Progenitor cell of endocrine pancreas (in vitro differentiated cells): ENCODE measurements at regions not wholly inside any gene's neighbourhood (a gene's known extent, or its start where the extent isn't known, plus 50 kb on each side); places are given as distances from the start of the nearest gene placed in this dataset.
"Not testable (repeated sequence)": the region's sequence is repeated elsewhere in the genome, so short reads cannot be mapped to it uniquely, and the experiment has no call there.

ENCODE experiments used
- DNase-seq: peaks from one replicate; pipeline ENCODE4 v3.0.0; 2021; ENCODE audit warnings: low spot score; ENCODE audit not compliant: unreplicated experiment
- H3K27ac Mint-ChIP-seq: 2 replicates; pipeline ENCODE4 v1.8.0; 2021; ENCODE audit warnings: mild to moderate bottlenecking, moderate library complexity, mixed read lengths
- H3K27me3 Mint-ChIP-seq: 2 replicates; pipeline ENCODE4 v1.8.0; 2021; ENCODE audit warnings: mixed read lengths
- H3K36me3 Mint-ChIP-seq: 2 replicates; pipeline ENCODE4 v1.8.0; 2022; ENCODE audit warnings: mixed read lengths; ENCODE audit not compliant: insufficient read depth
- H3K4me1 Mint-ChIP-seq: 2 replicates; pipeline ENCODE4 v1.8.0; 2021; ENCODE audit warnings: low read depth, mixed read lengths
- H3K4me3 Mint-ChIP-seq: 2 replicates; pipeline ENCODE4 v1.8.0; 2021; ENCODE audit warnings: low read depth, mild to moderate bottlenecking, moderate library complexity, mixed read lengths
- H3K9me3 Mint-ChIP-seq: 2 replicates; pipeline ENCODE4 v1.8.0; 2021; ENCODE audit warnings: low read depth, mixed read lengths
- CTCF ChIP-seq: fragments of 200-600 bp; sonication (generic); IDR thresholded peaks from one replicate; pipeline ENCODE4 v1.5.0; 2021; ENCODE audit warnings: antibody characterized with exemption, mild to moderate bottlenecking; ENCODE audit not compliant: unreplicated experiment

- Mint-ChIP-seq H3K27me3 (no peaks in the 10 kb centered on the region), H3K4me3 (no peak overlapping the region), H3K27ac (no peak overlapping the region), H3K36me3 (no peaks in the 10 kb centered on the region), H3K9me3 (no peaks in the 10 kb centered on the region), H3K4me1 (no peaks in the 10 kb centered on the region)
- DNase-seq = no peak
- TF ChIP-seq CTCF = no peak
These were observed 412.2 kb upstream of the CDH9 start for GRCh38 chr5:27450607-27451006.

- H3K9me3 Mint-ChIP-seq, H3K4me1 Mint-ChIP-seq, H3K4me3 Mint-ChIP-seq, H3K27me3 Mint-ChIP-seq, DNase-seq, H3K27ac Mint-ChIP-seq, H3K36me3 Mint-ChIP-seq: not testable (repeated sequence)
These were observed 401.0 kb upstream of the CDH9 start for GRCh38 chr5:27439383-27439782.

GRCh38 chr5:27437594-27438200, 399.3 kb upstream of the CDH9 start:
- DNase-seq = no peak
- Mint-ChIP-seq H3K27ac (no peak overlapping the region), H3K4me1 (peaks cover 3% of the 10 kb centered on the region)

GRCh38 chr5:27434335-27434734, 395.9 kb upstream of the CDH9 start:
- peaks cover 3% of the 10 kb centered on the region for H3K4me1 Mint-ChIP-seq
- TF ChIP-seq CTCF = no peak
- H3K27ac Mint-ChIP-seq = no peak overlapping the region
- no peak for DNase-seq
- no peaks in the 10 kb centered on the region for H3K36me3 Mint-ChIP-seq
- H3K27me3 Mint-ChIP-seq = no peaks in the 10 kb centered on the region
- no peak overlapping the region for H3K4me3 Mint-ChIP-seq
- H3K9me3 Mint-ChIP-seq = peaks cover 7% of the 10 kb centered on the region

More at GRCh38 chr5:27437594-27438200, 399.3 kb upstream of the CDH9 start:
- Mint-ChIP-seq H3K9me3 (peaks cover 3% of the 10 kb centered on the region), H3K4me3 (no peak overlapping the region), H3K27me3 (no peaks in the 10 kb centered on the region), H3K36me3 (no peaks in the 10 kb centered on the region)
- TF ChIP-seq CTCF = no peak

- Mint-ChIP-seq H3K4me3 (no peak overlapping the region), H3K27me3 (no peaks in the 10 kb centered on the region), H3K27ac (no peak overlapping the region), H3K4me1 (no peaks in the 10 kb centered on the region), H3K9me3 (peaks cover 3% of the 10 kb centered on the region), H3K36me3 (no peaks in the 10 kb centered on the region)
- no peak for DNase-seq
- TF ChIP-seq CTCF = no peak
These were observed 375.7 kb upstream of the CDH9 start for GRCh38 chr5:27414099-27414498.

- Mint-ChIP-seq H3K27ac (no peak overlapping the region), H3K36me3 (no peaks in the 10 kb centered on the region), H3K9me3 (peaks cover 3% of the 10 kb centered on the region), H3K4me1 (no peaks in the 10 kb centered on the region), H3K4me3 (no peak overlapping the region), H3K27me3 (no peaks in the 10 kb centered on the region)
- no peak for TF ChIP-seq CTCF
- no peak for DNase-seq
These were observed 374.0 kb upstream of the CDH9 start for GRCh38 chr5:27412384-27412783.
